Ramos (cell line): ENCODE measurements at regions not wholly inside any gene's neighbourhood (a gene's known extent, or its start where the extent isn't known, plus 50 kb on each side); places are given as distances from the start of the nearest gene placed in this dataset.
"Not testable (repeated sequence)": the region's sequence is repeated elsewhere in the genome, so short reads cannot be mapped to it uniquely, and the experiment has no call there.

ENCODE experiments used
- in situ Hi-C: fragments of 300-500 bp; cut with MboI; formaldehyde crosslinking; loops from one replicate; pipeline ENCODE4 v1.14.3; 2022; ENCODE audit warnings: low sequenced_read_pairs; ENCODE audit not compliant: unreplicated experiment

DNA sequence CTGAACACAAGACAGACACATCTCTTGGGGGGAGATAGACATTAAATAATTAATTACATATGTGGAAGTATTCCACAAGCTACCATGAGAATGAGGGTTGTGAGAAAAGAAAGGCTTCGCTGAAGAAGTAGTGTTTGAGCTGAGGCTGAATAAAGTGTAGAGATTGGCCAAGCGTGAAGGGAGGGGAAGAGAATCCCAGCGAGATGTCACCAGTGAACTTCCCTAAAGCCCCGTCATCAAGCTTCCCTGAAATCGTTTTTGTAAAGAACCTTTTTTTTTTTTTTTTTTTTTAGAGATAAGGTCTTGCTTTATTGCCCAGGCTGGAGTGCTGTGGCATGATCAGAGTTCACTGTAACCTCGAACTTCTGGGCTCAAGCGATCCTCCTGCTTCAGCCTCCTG, 235.2 kb downstream of the KCNRG start:
- in situ Hi-C loops: no loop called here

DNA sequence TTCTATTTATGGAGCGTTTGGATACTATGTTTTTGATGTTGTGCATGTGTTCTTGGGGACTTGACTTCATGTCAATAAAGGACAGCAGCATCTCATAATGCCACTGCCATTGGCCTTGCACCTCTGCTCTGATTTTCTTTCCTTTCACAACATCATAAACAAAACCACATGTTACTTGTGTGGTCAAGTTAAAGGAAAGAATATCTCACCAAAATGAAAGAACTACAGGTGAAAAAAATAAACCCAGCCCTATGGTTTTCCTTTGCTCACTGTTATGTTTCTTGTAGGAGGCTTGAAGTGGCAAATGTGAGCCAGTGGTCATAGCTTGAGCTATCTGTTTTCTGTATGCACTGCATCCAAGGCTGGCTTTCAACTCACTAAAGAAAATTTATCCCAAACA, 240.4 kb downstream of the KCNRG start:
- in situ Hi-C loops: no loop called here

DNA sequence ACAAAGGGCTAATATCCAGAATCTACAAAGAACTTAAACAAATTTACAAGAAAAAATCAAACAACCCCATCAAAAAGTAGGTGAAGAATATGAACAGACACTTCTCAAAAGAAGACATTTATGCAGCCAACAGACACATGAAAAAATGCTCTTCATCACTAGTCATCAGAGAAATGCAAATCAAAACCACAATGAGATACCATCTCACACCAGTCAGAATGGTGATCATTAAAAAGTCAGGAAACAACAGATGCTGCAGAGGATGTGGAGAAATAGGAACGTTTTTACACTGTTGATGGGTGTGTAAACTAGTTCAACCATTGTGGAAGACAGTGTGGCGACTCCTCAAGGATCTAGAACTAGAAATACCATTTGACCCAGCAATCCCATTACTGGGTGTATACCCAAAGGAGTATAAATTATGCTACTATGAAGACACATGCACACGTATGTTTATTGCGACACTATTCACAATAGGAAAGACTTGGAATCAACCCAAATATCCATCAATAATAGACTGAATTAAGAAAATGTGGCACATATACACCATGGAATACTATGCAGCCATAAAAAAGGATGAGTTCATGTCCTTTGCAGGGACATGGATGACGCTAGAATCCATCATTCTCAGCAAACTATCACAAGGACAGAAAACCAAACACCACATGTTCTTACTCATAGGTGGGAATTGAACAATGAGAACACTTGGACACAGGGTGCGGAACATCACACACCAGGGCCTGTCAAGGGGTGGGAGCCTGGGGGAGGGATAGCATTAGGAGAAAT, 241.5 kb downstream of the KCNRG start:
- in situ Hi-C loops: not testable (repeated sequence)

DNA sequence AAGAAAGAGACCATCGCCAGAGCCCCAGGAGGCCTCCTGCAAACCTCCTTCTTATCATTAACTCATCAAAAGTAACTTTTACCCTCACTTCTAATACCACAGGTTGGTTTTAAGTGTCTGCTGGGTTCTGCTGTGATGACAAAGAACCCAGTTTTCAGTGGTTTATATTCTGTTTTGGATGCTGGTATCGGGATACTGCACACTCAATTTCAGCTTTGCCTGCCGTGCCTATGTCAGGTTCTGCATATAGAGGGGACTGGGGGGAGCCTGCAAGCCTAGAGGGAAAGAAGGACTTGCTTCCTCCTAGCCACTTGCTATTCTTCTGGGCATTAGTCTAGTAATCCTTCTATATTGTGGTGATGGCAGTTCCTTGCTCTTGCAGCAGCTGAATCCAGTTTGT, 242.4 kb downstream of the KCNRG start:
- in situ Hi-C loops: no loop called here

DNA sequence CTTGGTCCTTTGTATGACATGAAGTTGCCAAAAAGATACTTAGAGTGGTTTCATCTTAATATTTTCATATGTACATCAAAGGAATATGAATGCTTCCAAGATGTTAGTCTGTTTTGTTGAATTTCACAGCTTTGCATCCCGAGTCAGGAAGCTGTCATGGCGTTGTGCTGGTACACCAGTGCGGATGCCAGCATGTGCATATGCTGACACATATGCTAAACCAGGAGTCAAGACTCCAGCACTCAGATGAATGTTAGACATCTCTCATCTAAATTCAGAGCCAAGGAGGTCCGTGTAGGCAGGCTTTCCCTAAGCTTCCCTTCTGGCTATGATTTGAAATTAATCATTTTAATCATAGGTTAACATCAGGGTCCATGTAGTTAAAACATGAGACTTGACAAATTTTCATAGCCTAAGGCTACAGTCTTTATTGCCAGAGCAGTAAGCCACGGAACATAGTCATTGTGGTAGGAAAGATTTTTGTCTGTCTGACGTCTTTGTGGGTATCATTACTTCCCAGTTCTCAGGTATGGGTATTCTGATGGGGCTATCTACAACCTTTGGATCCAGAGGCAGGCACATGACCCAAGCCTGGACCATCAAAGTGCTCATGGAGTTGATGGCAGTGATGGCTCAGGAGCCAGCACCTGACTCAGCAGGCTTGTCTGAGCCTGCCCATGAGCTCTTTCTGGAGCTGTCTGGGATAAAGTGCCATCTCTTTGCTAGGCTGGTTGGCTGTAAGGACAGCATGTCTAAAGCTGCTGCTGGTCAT, 246.1 kb downstream of the KCNRG start:
- in situ Hi-C loops: no loop called here

DNA sequence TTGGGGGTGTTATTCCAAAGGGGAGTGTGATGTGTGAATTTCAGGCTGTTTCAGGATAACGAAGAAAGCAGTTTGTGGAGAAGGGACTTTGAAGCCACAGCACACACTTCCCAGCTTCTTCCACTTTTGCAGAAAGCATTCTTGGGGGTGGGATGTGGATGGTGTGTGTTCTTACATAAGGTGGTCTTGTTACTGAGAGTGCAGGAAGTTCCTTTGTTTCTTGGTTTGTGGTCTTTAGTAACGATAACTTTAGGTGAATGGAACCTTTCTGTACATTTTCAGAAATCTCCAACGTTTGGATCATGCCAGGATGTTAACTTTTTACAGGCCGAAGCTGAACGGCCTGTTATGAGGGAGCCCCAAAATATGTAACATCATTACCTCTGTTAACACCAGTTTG, 251.8 kb downstream of the KCNRG start:
- in situ Hi-C loops: no loop called here

DNA sequence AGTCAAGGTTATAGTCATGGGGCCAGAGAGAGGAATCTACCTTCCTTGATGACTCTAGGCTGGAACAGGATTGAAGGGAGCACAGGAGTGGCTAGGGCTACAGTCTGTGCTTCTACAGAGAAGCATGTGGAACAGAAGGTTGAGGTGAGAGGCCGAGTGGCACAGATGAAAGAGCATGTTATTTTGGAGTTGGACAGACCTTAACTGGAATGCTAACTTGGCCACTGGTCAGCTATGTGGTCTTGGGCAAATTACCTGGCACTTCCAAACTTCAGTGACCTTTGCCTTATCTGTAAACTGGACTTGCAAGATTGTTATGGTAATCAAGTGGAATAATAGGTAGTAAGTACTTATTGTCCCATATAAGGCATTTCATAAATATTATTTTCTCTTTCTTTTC, 252.7 kb downstream of the KCNRG start:
- in situ Hi-C loops: no loop called here

DNA sequence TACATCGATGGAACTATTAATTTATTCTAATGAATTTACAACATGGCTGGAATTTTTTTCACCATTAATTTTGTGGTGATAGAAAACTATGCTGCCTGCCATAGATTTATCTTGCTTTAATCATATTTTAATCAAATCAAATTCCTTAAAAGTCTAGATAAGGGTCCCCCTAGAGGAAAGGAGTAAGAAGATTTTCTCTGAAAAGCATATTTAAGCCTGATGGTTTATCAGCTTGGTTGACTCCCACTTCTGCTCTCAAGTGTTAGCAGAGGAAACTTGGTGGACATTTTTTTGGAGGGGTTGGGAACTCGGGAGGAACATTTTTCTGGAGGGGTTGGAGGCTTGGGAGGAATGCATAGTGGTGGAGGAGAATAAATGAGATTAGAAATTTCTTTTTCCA, 253.3 kb downstream of the KCNRG start:
- in situ Hi-C loops: no loop called here

DNA sequence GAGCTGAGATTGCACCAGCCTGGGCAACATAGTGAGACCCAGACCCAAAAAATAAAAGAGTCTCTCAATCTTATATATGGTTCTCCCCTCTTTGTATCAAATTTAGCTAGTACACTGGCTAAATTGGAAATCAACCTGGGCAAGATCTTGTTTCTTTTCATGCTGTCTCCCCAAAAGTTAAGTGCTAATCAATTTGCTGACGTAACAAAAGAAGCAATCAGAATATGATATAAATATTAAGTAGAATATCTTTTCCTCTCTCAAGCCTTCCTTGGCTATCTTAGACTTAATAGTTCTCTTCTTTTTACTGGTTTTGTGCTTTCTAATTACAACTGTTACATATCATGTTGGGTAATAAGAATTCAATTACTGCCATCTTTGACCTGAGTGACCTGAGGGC, 258.9 kb downstream of the KCNRG start:
- in situ Hi-C loops: no loop called here

DNA sequence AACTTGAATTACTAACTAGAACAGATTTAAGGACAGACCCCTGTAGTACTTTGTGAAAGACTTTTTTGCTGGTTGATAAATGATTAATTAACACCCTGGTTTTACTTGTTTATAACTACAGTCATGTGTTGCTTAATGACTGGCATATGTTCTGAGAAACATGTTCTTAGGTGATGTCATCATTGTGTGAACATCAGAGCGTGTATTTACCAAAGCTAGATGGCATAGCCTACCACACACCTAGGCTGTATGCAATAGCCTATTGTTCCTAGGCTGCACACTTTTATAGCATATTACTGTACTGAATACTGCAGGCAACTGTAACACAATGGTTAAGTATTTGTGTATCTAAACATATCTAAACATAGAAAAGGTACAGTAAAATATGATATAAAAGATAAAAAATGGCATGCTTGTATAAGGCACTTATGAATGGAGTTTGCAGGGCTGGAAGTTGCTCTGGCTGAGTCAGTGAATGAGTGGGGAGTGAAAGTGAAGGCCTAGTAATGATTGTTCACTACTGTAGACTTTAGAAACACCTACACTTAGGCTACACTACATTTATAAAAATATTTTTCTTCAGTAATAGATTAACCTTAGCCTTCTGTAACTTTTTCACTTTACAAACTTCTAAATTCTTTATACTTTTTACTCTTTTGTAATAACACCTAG, 260.3 kb downstream of the KCNRG start:
- in situ Hi-C loops: no loop called here

DNA sequence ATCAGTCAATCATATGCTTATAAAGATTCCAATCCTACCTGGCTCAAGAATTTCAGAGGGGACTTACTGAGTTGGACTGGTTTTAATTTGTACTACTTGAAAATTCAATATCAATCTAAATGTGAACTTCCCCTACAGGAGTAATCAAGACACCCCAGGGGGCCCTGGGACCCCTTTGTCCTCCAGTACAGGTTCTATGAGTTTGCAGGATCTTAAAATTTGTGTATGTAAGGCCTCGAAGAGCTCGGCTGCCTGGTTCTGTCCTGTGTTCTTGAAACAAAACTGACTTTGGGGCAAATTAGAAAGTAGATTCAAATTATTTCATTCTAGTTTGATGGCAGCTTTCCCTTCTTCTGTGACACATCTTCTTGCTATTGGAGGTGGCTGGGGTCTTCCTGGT, 261.3 kb downstream of the KCNRG start:
- in situ Hi-C loops: no loop called here

DNA sequence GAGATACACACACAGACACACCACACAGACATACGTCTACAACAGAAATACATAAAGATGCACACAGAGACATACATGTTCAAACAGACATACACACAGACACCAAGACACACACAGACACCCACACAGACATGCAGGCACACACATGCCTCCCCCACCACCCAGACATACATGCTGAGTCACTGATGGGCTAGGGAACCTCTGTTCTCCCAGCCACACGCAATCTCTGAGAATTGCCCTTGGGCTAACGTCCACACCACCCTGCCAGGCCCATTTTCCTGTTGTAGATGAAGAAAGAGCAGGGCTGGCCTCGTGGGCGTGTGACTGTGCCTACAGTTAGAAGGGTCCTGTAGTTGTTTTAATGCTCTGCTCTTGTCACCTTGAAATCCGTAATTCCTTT, 261.9 kb downstream of the KCNRG start:
- in situ Hi-C loops: no loop called here

DNA sequence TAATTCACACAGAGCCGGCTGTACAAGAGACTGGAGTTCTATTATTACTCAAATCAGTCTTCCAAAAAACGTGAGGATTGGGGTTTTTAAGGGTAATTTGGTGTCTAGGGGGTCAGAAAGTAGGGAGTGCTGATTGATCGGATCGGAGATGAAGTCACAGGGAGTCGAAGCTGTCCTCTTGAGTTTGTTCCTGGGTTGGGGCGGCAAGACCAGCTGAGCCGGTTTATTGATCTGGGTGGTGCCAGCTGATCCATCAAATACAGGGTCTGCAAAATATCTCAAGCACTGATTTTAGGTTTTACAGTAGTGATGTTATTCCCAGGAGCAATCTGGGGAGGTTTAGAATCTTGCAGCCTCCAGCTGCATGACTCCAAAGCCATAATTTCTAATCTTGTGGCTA, 262.7 kb downstream of the KCNRG start:
- in situ Hi-C loops: no loop called here

DNA sequence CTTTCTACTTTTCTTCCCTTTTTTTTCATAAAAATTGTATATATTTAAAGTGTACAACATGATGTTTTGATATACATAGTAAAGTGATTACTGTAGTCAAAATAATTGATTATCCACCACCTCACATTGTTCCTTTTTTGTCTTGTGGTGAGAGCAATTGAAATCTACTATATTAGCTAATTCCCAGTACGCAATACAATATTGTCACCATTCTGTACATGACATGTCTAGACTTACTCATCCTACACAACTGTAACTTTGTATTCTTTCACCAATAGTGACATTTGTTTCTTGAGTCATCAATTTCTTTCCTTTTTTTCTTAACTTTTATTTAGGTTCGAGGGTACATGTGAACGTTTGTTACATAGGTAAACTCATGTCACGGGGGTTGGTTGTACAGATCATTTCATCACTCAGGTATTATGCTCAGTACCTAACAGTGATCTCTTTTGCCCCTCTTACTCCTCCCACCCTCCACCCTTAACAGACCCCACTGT, 265.2 kb downstream of the KCNRG start:
- in situ Hi-C loops: no loop called here

DNA sequence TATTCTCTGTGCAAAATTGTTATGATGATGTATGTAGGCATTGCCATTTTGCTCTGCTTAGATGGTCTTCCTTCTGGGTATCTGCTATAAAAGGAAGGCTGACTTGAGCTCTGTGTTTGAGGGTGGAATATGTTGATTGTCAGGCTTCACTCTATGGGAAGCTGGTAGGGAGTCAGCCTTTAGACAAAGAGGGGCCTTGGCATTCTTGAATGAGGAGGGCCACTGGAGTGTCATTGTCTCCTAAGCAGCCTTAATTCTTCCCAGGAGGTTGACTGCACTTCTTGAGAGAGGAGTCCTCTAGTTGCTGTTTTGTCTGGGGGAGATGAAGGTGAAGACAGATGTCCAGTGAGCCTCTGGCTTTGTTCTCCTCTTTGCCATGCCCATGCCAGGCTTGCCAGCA, 266.8 kb downstream of the KCNRG start:
- in situ Hi-C loops: no loop called here

DNA sequence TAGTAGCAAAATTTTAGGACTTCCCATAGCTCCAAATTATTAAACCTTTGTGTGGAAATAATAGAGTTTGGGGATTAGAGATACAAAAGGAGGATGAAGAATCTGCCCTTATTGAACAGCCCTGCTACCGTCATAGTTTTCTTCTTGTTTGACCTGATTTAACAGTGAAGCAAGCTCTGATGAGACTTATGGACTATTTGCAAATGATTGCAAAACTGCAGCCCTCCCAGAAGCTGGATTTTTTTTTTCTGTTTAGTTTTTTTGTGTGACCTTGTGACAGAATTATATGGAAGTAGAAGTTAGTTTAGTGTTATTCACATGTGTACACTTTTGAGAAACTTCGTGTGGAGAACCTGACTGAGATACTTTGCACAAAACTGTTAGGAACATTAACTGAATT, 267.8 kb downstream of the KCNRG start:
- in situ Hi-C loops: no loop called here

DNA sequence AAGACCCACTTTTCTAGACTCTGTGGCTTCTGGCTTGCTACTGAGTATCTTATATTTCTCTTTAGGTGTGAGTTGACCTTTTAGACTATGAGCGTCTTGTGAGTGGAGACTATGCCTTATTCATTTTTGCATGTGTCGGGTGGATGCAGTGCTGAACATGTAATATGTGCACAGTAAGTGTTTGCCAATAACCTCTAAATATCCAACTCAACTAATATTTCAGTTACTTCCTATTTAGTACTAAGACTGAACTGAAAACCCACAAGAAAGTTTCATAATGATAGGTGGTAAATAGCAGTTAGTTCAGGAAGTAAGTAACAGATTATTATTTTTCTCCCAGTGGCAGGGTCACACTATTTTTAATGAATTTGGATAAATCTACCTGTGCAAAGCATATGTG, 269.3 kb downstream of the KCNRG start:
- in situ Hi-C loops: no loop called here

DNA sequence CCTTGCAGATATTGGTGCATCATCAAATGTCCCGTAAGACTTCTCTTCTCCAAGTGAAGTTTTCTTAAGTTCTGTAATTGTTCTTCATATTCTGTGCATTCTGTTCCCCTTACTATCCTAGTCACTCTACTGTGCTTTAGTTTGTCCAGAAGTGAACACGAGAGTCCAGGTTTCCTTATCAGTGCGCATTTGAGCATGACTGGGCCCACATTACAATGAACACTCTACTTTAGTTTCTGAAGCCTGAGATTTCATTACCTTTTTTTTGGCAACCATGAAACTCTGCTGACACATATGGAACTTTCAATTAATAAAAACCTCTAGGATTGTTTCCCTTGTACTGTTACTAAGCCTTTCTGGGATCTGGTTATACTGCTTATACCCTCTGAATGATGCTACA, 270.0 kb downstream of the KCNRG start:
- in situ Hi-C loops: no loop called here

DNA sequence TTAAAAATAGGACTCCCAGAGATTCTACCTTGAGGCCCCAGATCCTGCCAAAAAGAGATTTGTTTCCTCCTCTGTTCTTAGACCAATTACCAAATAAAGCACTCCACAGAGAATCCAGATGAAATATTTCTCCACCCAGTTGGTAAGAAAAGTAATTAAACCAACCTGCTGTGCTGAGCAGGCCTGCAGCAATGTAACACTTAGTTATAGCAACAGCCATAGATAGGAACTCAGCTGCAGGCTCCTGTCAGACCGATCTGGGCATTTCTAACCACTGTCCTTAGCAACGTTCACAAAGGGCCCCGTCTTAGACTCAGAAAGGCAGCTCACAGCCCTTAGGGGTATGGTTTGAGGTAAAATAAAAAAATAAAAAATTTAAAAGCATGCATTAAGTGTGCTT, 271.1 kb downstream of the KCNRG start:
- in situ Hi-C loops: no loop called here

DNA sequence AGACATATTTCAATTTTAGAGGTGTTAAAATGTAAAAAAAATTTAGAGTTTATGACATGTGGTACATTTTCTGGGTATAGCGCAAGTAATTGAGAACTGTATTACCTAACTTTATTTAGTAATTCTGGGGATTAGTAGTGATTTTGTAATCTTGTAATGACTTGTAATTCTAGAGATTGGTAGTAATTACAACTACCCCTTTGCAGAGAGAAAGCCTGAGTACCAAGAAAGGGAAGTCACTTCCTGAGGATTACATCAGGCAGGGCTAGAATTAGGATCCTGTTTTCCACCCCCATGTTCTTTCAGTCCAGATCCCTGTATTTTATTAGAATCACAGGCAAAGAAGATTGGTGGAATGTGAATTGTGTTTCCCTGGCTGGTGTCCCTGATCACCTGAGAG, 274.9 kb downstream of the KCNRG start:
- in situ Hi-C loops: no loop called here

DNA sequence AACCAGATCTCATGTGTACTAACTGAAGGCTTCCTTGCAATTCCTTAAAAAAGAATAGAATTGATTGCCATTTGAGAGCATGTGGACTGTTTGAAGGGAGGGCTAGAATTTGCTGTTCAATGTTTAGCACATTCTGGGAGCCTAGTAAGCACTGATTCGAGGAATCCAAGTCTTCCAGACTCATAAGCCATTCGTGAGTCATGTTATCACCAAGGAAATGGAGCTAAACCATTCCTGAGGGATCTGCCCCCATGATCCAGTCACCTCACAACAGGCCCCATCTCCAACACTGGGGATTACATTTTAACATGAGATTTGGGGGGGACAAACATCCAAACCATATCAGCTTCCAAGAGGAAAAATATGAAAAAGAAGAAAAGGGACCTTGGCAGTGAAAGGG, 276.4 kb downstream of the KCNRG start:
- in situ Hi-C loops: no loop called here
